ENCODE measurements at regions not wholly inside any gene's neighbourhood (a gene's known extent, or its start where the extent isn't known, plus 50 kb on each side); places are given as distances from the start of the nearest gene placed in this dataset.

- no peak for TF ChIP-seq FOS (IDR thresholded peaks at IDR 0.05; ENCODE audit: borderline replicate concordance, insufficient read depth, low read length)
- TF ChIP-seq POLR2AphosphoS5 (IDR thresholded peaks at IDR 0.05; ENCODE audit: insufficient read depth, low read depth, low read length), result no peak
- peak; percentile 67 to 74 for TF ChIP-seq CTCF (IDR thresholded peaks at IDR 0.05; ENCODE audit: extremely low read depth in 1 of 2, insufficient read depth in 1 of 2, low read depth in 1 of 2, low read length in 2 of 2)
- TF ChIP-seq GATA2 (IDR thresholded peaks at IDR 0.05; ENCODE audit: insufficient read depth, insufficient read length, low read depth, low read length), result no peak
- TF ChIP-seq POLR2A (IDR thresholded peaks at IDR 0.05; ENCODE audit: low read depth, low read length), result no peak
- TF ChIP-seq EZH2 (IDR thresholded peaks at IDR 0.05; ENCODE audit: borderline replicate concordance, low read depth, low read length, severe bottlenecking), result no peak
- no peak for TF ChIP-seq JUN (IDR thresholded peaks at IDR 0.05; ENCODE audit: borderline replicate concordance, insufficient read depth, insufficient read length, low read depth)
- no peak for TF ChIP-seq MAX (IDR thresholded peaks at IDR 0.05; ENCODE audit: insufficient read depth, insufficient read length)
Measured at GRCh38 chr1:168637350-168637991, 61.1 kb downstream of the XCL1 start.

Data from endothelial cell of umbilical vein (primary cell).